ENCODE measurements at regions not wholly inside any gene's neighbourhood (a gene's known extent, or its start where the extent isn't known, plus 50 kb on each side); places are given as distances from the start of the nearest gene placed in this dataset.

- DNase-seq (ENCODE audit: low spot score) = no peak
Observed at GRCh38 chr5:74122979-74123590, 497.1 kb downstream of the ARHGEF28 start.

GRCh38 chr5:74122175-74122574 lies 496.2 kb downstream of the ARHGEF28 start:
- DNase-seq (ENCODE audit: low spot score) = no peak

- DNase-seq (ENCODE audit: low spot score) = no peak
Observed at GRCh38 chr5:74120585-74120984, 494.6 kb downstream of the ARHGEF28 start.

- DNase-seq (ENCODE audit: low spot score) = no peak
Observed at GRCh38 chr5:74118071-74118470, 492.1 kb downstream of the ARHGEF28 start.

- DNase-seq (ENCODE audit: low spot score) = no peak
Observed at GRCh38 chr5:74116984-74117383, 491.0 kb downstream of the ARHGEF28 start.

GRCh38 chr5:74116266-74116665 lies 490.3 kb downstream of the ARHGEF28 start:
- DNase-seq (ENCODE audit: low spot score) = no peak

GRCh38 chr5:74113927-74114326 lies 487.9 kb downstream of the ARHGEF28 start:
- no peak for DNase-seq (ENCODE audit: low spot score)

- no peak for DNase-seq (ENCODE audit: low spot score)
Observed at GRCh38 chr5:74113196-74113540, 487.2 kb downstream of the ARHGEF28 start.

- DNase-seq (ENCODE audit: low spot score) = no peak
Observed at GRCh38 chr5:74112372-74113195, 486.6 kb downstream of the ARHGEF28 start.

GRCh38 chr5:74111764-74112163 lies 485.8 kb downstream of the ARHGEF28 start:
- no peak for DNase-seq (ENCODE audit: low spot score)

- DNase-seq (ENCODE audit: low spot score) = no peak
Observed at GRCh38 chr5:74109344-74109743, 483.3 kb downstream of the ARHGEF28 start.

GRCh38 chr5:74107899-74108298 lies 481.9 kb downstream of the ARHGEF28 start:
- no peak for DNase-seq (ENCODE audit: low spot score)

- peak; percentile 51 for DNase-seq (ENCODE audit: low spot score)
Observed at GRCh38 chr5:74105126-74105780, 479.3 kb downstream of the ARHGEF28 start.

- peak; percentile 71 for DNase-seq (ENCODE audit: low spot score)
Observed at GRCh38 chr5:74103131-74104023, 477.4 kb downstream of the ARHGEF28 start.

GRCh38 chr5:74100268-74100665 lies 474.3 kb downstream of the ARHGEF28 start:
- DNase-seq (ENCODE audit: low spot score) = no peak

- DNase-seq (ENCODE audit: low spot score) = no peak
Observed at GRCh38 chr5:74099538-74100267, 473.7 kb downstream of the ARHGEF28 start.

GRCh38 chr5:74098941-74099340 lies 472.9 kb downstream of the ARHGEF28 start:
- DNase-seq (ENCODE audit: low spot score) = no peak

GRCh38 chr5:74098456-74098855 lies 472.5 kb downstream of the ARHGEF28 start:
- no peak for DNase-seq (ENCODE audit: low spot score)

GRCh38 chr5:74096325-74096724 lies 470.3 kb downstream of the ARHGEF28 start:
- no peak for DNase-seq (ENCODE audit: low spot score)

- DNase-seq (ENCODE audit: low spot score) = no peak
Observed at GRCh38 chr5:74095871-74096270, 469.9 kb downstream of the ARHGEF28 start.

GRCh38 chr5:74094782-74095108 lies 468.7 kb downstream of the ARHGEF28 start:
- no peak for DNase-seq (ENCODE audit: low spot score)
